ENCODE measurements at regions not wholly inside any gene's neighbourhood (a gene's known extent, or its start where the extent isn't known, plus 50 kb on each side); places are given as distances from the start of the nearest gene placed in this dataset.

DNA sequence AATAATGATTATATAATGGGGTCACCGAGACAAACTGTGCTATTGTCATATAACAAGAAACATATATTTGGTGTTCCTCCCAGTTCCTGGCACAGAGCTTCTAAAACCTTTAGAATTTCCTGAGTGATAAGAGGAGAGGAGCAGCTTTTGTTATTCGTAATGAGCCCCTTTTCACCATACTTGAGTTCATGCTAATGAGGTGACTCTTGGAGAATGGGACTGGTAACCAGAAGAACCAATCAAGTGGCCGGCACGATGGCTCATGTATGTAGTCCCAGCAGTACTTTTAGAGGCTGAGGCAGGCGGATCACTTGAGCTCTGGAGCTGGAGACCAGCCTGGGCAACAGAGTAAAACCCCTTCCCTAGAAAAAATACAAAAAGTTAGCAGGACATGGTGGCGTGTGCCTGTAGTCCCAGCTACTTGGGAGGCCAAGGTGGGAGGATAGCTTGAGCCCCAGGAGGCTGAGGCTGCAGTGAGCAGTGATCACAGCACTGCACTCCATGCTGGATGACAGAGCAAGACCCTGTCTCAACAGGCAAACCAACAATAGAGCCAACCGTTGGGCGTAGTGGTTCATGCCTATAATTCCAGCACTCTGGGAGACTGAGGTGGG, 62.7 kb upstream of the FTH1 start:
- TF ChIP-seq, protein P1, sequence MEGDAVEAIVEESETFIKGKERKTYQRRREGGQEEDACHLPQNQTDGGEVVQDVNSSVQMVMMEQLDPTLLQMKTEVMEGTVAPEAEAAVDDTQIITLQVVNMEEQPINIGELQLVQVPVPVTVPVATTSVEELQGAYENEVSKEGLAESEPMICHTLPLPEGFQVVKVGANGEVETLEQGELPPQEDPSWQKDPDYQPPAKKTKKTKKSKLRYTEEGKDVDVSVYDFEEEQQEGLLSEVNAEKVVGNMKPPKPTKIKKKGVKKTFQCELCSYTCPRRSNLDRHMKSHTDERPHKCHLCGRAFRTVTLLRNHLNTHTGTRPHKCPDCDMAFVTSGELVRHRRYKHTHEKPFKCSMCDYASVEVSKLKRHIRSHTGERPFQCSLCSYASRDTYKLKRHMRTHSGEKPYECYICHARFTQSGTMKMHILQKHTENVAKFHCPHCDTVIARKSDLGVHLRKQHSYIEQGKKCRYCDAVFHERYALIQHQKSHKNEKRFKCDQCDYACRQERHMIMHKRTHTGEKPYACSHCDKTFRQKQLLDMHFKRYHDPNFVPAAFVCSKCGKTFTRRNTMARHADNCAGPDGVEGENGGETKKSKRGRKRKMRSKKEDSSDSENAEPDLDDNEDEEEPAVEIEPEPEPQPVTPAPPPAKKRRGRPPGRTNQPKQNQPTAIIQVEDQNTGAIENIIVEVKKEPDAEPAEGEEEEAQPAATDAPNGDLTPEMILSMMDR (conservative IDR thresholded peaks at IDR 0.05 in 1 of 2, IDR thresholded peaks at IDR 0.05 in 1 of 2; ENCODE audit: low read depth in 1 of 2, low read length in 2 of 2), result no peak
- TF ChIP-seq EZH2 (IDR thresholded peaks at IDR 0.05; ENCODE audit: low read length, missing control alignments), result no peak

Measured in fibroblast of lung (primary cell).